Caco-2 (cell line): ENCODE measurements at regions not wholly inside any gene's neighbourhood (a gene's known extent, or its start where the extent isn't known, plus 50 kb on each side); places are given as distances from the start of the nearest gene placed in this dataset.

ENCODE experiments used
- BruUV-seq: library from RNA; stranded (reverse); fragments of 400-500 nt; replicated peaks from 2 replicates; lab custom pipeline; 2021; lab: Mats Ljungman, UMichigan
- CTCF ChIA-PET: fragments of 300-600 bp; sonication (Branson Sonifier 250); formaldehyde crosslinking; loops from one replicate; lab custom pipeline; 2022; ENCODE audit warnings: antibody characterized with exemption; lab: Charles Lee
- POLR2A ChIA-PET: fragments of 300-600 bp; sonication (Branson Sonifier 250); formaldehyde crosslinking; loops from one replicate; lab custom pipeline; 2022; ENCODE audit warnings: antibody characterized with exemption; lab: Charles Lee
- DNase-seq, 2 experiments: peaks; one replicate each; pipeline versions ENCODE4 v3.0.0 to v3.0.0-alpha.2; 2020 to 2022
- H3K27me3 ChIP-seq: replicated peaks from 2 replicates; pipeline ENCODE4 v1.6.0; 2011; ENCODE audit warnings: low read length; ENCODE audit not compliant: control insufficient read depth, insufficient read depth
- H3K36me3 ChIP-seq: 2 replicates; pipeline ENCODE4 v1.5.1; 2011; ENCODE audit warnings: low read length; ENCODE audit not compliant: control insufficient read depth, insufficient read depth
- H3K4me1 ChIP-seq: fragments of 250-450 bp; sonication (Bioruptor Pico); 2 replicates; pipeline ENCODE4 v1.5.1; 2020; ENCODE audit warnings: mild to moderate bottlenecking
- H3K4me3 ChIP-seq: 2 replicates; pipeline ENCODE4 v1.5.1; 2011; ENCODE audit warnings: low read depth, mild to moderate bottlenecking, control low read depth, low read length
- H3K9me3 ChIP-seq: fragments of 250-450 bp; sonication (Bioruptor Pico); 2 replicates; pipeline ENCODE4 v1.5.1; 2020; ENCODE audit warnings: mild to moderate bottlenecking, moderate library complexity
- H3K27ac Mint-ChIP-seq: one replicate; pipeline ENCODE4 v1.8.0; 2022; ENCODE audit warnings: mixed read lengths; ENCODE audit not compliant: unreplicated experiment
- H3K27me3 Mint-ChIP-seq: one replicate; pipeline ENCODE4 v1.8.0; 2022; ENCODE audit warnings: mixed read lengths; ENCODE audit not compliant: insufficient read depth, unreplicated experiment
- H3K36me3 Mint-ChIP-seq: one replicate; pipeline ENCODE4 v1.8.0; 2022; ENCODE audit warnings: mild to moderate bottlenecking, mixed read lengths; ENCODE audit not compliant: insufficient read depth, unreplicated experiment
- H3K4me1 Mint-ChIP-seq: one replicate; pipeline ENCODE4 v1.8.0; 2022; ENCODE audit warnings: low read depth, mixed read lengths; ENCODE audit not compliant: unreplicated experiment
- H3K4me3 Mint-ChIP-seq: one replicate; pipeline ENCODE4 v1.8.0; 2022; ENCODE audit warnings: mild to moderate bottlenecking, moderate library complexity, mixed read lengths; ENCODE audit not compliant: unreplicated experiment
- H3K9me3 Mint-ChIP-seq: one replicate; pipeline ENCODE4 v1.8.0; 2022; ENCODE audit warnings: mixed read lengths; ENCODE audit not compliant: unreplicated experiment
- intact Hi-C: fragments of 100-400 bp; cut with micrococcal nuclease; formaldehyde crosslinking; loops from one replicate; pipeline ENCODE4 v1.10.0; 2022; ENCODE audit not compliant: unreplicated experiment
- TF ChIP-seq, protein P1 (sequence below), 2 experiments: fragments of 200-600 bp in 1 of 2; IDR thresholded peaks; 1 replicate in 1 of 2; 2 replicates in 1 of 2; pipeline versions ENCODE4 v1.5.1 to v1.8.0; 2011 to 2022; ENCODE audit warnings: antibody characterized with exemption in 1 of 2, control low read depth in 1 of 2, inconsistent platforms in 1 of 2, low read depth in 1 of 2, low read length in 1 of 2, mild to moderate bottlenecking in 1 of 2, moderate library complexity in 1 of 2; ENCODE audit not compliant: insufficient read depth in 1 of 2, severe bottlenecking in 1 of 2, unreplicated experiment in 1 of 2

DNA sequence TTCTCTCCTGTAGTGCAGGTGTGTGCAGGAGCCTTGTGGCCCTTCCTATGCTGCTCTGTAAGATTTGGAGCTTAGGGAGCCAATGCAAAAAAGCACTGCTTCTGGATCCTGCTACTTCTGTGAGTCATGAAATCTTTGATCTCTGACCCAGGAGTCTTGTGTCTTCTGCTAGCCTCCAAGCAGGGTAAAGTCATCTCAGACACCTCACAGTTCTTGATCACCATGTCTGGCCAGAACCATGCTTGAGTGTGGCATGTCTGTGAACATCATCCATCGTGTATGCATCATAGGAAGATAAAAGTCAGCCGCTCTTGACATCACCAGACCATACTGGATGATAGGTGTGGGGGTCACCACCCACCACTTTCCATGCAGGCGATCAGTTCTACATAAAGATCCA lies 247.8 kb downstream of the RPLP1 start:
- Histone ChIP-seq H3K36me3 (no peaks in the 10 kb centered on the region), H3K27me3 (no peaks in the 10 kb centered on the region), H3K9me3 (no peaks in the 10 kb centered on the region; the same call in 1 of the 2 replicates), H3K4me3 (no peak overlapping the region), H3K4me1 (no peaks in the 10 kb centered on the region)
- intact Hi-C loops: no loop called here
- CTCF ChIA-PET: no interaction called here
- Mint-ChIP-seq H3K4me3 (no peak overlapping the region), H3K36me3 (no peaks in the 10 kb centered on the region), H3K9me3 (no peaks in the 10 kb centered on the region), H3K27me3 (peaks cover 5% of the 10 kb centered on the region), H3K27ac (no peak overlapping the region), H3K4me1 (no peaks in the 10 kb centered on the region)
- POLR2A ChIA-PET: no interaction called here
- BruUV-seq: no TSS peak
- DNase-seq: no peak
- TF ChIP-seq, protein P1, sequence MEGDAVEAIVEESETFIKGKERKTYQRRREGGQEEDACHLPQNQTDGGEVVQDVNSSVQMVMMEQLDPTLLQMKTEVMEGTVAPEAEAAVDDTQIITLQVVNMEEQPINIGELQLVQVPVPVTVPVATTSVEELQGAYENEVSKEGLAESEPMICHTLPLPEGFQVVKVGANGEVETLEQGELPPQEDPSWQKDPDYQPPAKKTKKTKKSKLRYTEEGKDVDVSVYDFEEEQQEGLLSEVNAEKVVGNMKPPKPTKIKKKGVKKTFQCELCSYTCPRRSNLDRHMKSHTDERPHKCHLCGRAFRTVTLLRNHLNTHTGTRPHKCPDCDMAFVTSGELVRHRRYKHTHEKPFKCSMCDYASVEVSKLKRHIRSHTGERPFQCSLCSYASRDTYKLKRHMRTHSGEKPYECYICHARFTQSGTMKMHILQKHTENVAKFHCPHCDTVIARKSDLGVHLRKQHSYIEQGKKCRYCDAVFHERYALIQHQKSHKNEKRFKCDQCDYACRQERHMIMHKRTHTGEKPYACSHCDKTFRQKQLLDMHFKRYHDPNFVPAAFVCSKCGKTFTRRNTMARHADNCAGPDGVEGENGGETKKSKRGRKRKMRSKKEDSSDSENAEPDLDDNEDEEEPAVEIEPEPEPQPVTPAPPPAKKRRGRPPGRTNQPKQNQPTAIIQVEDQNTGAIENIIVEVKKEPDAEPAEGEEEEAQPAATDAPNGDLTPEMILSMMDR (IDR thresholded peaks at IDR 0.05; ENCODE audit: insufficient read depth in 1 of 2, low read depth in 1 of 2, low read length in 1 of 2, severe bottlenecking in 1 of 2, unreplicated experiment in 1 of 2): no peak

DNA sequence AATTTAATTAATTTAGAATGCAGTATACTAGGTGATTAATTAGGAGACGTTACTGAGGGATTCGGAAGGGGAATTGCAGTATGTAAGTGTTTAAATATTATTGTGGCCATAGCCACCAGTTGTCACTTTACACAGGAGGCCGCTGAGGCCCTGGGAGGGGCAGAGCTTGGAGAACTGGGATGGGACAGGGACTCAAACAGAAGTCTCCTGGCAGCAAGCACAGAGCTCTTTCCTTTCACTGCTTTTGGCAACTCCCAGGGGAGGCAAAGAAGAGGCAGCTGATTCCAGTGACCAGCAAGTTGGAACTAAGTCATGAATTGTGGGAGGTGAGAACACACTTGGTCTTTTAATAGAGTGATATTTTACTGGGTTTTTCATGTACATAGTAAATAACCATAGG lies 248.6 kb downstream of the RPLP1 start:
- ChIA-PET POLR2A (no interaction called here), CTCF (no interaction called here)
- no peak for DNase-seq
- Mint-ChIP-seq H3K27me3 (no peaks in the 10 kb centered on the region), H3K27ac (no peak overlapping the region), H3K36me3 (no peaks in the 10 kb centered on the region), H3K9me3 (peaks cover 3% of the 10 kb centered on the region), H3K4me1 (no peaks in the 10 kb centered on the region), H3K4me3 (no peak overlapping the region)
- H3K4me1 ChIP-seq: no peaks in the 10 kb centered on the region
- intact Hi-C loops: no loop called here
- H3K36me3 ChIP-seq: no peaks in the 10 kb centered on the region
- no peaks in the 10 kb centered on the region for H3K27me3 ChIP-seq
- H3K9me3 ChIP-seq: no peaks in the 10 kb centered on the region; the same call in 1 of the 2 replicates
- TF ChIP-seq, protein P1 (IDR thresholded peaks at IDR 0.05; ENCODE audit: insufficient read depth in 1 of 2, low read depth in 1 of 2, low read length in 1 of 2, severe bottlenecking in 1 of 2, unreplicated experiment in 1 of 2): no peak
- H3K4me3 ChIP-seq: no peak overlapping the region
- no TSS peak for BruUV-seq

DNA sequence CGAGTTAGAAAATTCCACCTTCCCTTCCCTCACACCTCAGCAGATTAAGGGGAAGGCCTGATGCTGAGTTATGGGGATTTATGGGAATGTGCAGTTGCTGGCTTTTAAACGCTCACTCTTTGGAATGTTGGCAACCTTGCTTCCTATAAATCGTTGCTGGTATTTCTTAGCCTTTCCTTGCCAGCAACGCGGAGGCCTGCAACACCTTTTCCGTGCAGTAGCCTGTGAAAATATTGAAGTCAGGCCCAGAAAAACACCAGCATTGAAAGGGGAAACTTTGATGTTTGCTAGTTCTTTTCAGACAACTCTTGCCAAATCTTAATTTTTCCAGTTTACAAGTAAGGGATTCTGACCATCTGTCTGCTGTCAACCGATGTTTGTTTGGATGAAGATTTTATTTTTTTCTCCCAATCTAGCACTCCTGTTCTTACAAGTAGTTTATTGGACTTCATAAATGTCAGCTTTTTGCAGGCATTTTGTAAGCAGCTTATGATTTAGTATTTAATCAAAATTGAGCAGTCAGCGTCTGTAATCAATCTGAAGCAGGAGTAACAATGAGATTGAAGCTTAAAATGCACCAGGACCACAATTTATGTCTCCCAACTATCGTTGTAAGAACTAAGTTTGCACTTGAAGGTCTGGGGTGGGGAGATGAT lies 251.0 kb downstream of the RPLP1 start:
- Mint-ChIP-seq H3K9me3 (peaks cover 12% of the 10 kb centered on the region), H3K4me3 (no peak overlapping the region), H3K27me3 (no peaks in the 10 kb centered on the region), H3K4me1 (no peaks in the 10 kb centered on the region), H3K36me3 (no peaks in the 10 kb centered on the region), H3K27ac (no peak overlapping the region)
- no peak overlapping the region for H3K4me3 ChIP-seq
- no TSS peak for BruUV-seq
- CTCF ChIA-PET: no interaction called here
- intact Hi-C loops: no loop called here
- TF ChIP-seq, protein P1 (IDR thresholded peaks at IDR 0.05; ENCODE audit: insufficient read depth in 1 of 2, low read depth in 1 of 2, low read length in 1 of 2, severe bottlenecking in 1 of 2, unreplicated experiment in 1 of 2): no peak
- no peak for DNase-seq
- no peaks in the 10 kb centered on the region for H3K27me3 ChIP-seq
- H3K36me3 ChIP-seq: no peaks in the 10 kb centered on the region
- H3K4me1 ChIP-seq: no peaks in the 10 kb centered on the region
- POLR2A ChIA-PET: no interaction called here
- no peaks in the 10 kb centered on the region; the same call in 1 of the 2 replicates for H3K9me3 ChIP-seq
